HEK293T (cell line): ENCODE measurements at regions not wholly inside any gene's neighbourhood (a gene's known extent, or its start where the extent isn't known, plus 50 kb on each side); places are given as distances from the start of the nearest gene placed in this dataset.

Experiments
- ARNT ChIP-seq: fragments of 450-650 bp; IDR thresholded peaks from 2 replicates; pipeline ENCODE4 v1.6.1; 2017; ENCODE audit warnings: mild to moderate bottlenecking
- BHLHE40 ChIP-seq: fragments of 450-650 bp; IDR thresholded peaks from 2 replicates; pipeline ENCODE4 v1.6.1; 2016; ENCODE audit warnings: mild to moderate bottlenecking, moderate library complexity, borderline replicate concordance
- FOXA1 ChIP-seq: fragments of 450-650 bp; IDR thresholded peaks from 2 replicates; pipeline ENCODE4 v1.6.1; 2016; ENCODE audit warnings: mild to moderate bottlenecking
- FOXK2 ChIP-seq: fragments of 450-650 bp; IDR thresholded peaks from 2 replicates; pipeline ENCODE4 v1.6.1; 2016; ENCODE audit warnings: mild to moderate bottlenecking
- FOXM1 ChIP-seq: fragments of 450-650 bp; IDR thresholded peaks from 2 replicates; pipeline ENCODE4 v1.6.1; 2017; ENCODE audit warnings: mild to moderate bottlenecking, borderline replicate concordance
- HDGF ChIP-seq: fragments of 450-650 bp; IDR thresholded peaks from 2 replicates; pipeline ENCODE4 v1.6.1; 2017; ENCODE audit warnings: antibody characterized with exemption, borderline replicate concordance
- NFRKB ChIP-seq: fragments of 450-650 bp; IDR thresholded peaks from 2 replicates; pipeline ENCODE4 v1.6.1; 2016; ENCODE audit warnings: mild to moderate bottlenecking, moderate library complexity
- SP1 ChIP-seq: fragments of 450-650 bp; IDR thresholded peaks from 2 replicates; pipeline ENCODE4 v1.6.1; 2017
- SUZ12 ChIP-seq: fragments of 450-650 bp; IDR thresholded peaks from 2 replicates; pipeline ENCODE4 v1.6.1; 2016; ENCODE audit warnings: mild to moderate bottlenecking
- TARDBP ChIP-seq: fragments of 450-650 bp; IDR thresholded peaks from 2 replicates; pipeline ENCODE4 v1.6.1; 2016
- ZNF384 ChIP-seq: fragments of 450-650 bp; IDR thresholded peaks from 2 replicates; pipeline ENCODE4 v1.6.1; 2016

DNA sequence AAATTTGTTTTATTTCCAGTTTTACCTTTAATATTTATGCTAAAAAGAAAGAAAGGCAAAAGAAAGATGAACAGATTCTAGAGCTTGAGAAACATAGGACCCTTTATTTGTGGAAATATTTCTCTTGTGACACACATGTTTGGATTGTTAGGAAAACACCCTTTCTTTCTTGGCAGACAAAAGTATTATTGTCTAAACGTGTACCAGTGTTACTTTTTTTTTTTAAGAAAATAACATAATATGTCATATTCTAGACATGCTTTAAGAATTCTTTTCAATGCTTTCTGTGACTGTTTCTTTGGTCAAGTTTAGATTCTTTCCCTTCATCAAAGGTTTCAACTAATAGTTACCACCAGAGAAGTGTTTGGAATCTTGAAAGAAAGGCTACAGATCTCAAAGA lies 183.4 kb upstream of the CNR1 start:
- TF ChIP-seq ZNF384 (no peak), TARDBP (no peak), SP1 (no peak), FOXM1 (no peak), FOXA1 (no peak), BHLHE40 (no peak), FOXK2 (no peak), SUZ12 (no peak), HDGF (no peak), ARNT (no peak), NFRKB (no peak)
